Hematopoietic multipotent progenitor cell treated with erythropoietin and hydrocortisone succinate and interleukin-3 and kit ligand, for 15 days (in vitro differentiated cells): ENCODE measurements at regions not wholly inside any gene's neighbourhood (a gene's known extent, or its start where the extent isn't known, plus 50 kb on each side); places are given as distances from the start of the nearest gene placed in this dataset.
"Not testable (repeated sequence)": the region's sequence is repeated elsewhere in the genome, so short reads cannot be mapped to it uniquely, and the experiment has no call there.

ENCODE experiments used
- DNase-seq: peaks from one replicate; pipeline ENCODE4 v3.0.0-alpha.2; 2015; ENCODE audit warnings: low spot score

DNA sequence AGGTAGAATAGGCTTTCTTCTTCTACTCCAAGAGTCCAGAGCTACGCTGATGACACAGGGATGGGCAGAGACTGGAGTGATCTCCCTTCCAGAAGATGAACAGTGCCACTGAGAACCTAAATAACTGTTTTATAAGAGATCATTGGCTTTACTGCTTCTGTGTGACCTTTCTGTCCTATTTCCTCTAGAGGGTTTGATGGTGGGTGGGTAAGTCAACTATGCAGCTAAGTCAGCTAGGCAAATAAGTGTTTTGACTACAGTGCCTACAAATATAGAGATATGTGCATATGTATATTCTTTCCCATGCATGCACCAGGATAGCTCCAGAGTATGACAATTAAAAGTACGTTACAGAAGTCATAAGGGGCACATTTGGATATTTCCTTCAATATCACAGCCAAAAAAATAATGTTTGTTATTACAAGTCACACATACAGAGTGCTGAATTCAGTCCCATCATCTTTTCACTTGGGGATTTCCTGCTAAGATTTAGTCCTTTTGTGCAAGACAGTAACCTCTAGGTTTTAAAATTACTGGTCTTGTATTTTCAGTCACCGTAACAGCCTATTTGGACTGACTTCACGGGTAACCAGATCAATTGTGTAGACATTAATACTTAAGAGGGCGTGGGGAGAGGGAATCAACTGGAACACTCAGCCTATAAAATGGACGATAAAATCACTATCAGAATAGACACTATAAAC is 412.6 kb upstream of the SOX5 start:
- DNase-seq = no peak

GRCh38 chr12:24360907-24361306 is 411.4 kb upstream of the SOX5 start:
- DNase-seq = no peak

- no peak for DNase-seq
Observed at GRCh38 chr12:24360461-24360860, 411.0 kb upstream of the SOX5 start.

- DNase-seq = no peak
Observed at GRCh38 chr12:24360057-24360456, 410.6 kb upstream of the SOX5 start.

- DNase-seq = no peak
Observed at GRCh38 chr12:24359418-24359817, 409.9 kb upstream of the SOX5 start.

DNA sequence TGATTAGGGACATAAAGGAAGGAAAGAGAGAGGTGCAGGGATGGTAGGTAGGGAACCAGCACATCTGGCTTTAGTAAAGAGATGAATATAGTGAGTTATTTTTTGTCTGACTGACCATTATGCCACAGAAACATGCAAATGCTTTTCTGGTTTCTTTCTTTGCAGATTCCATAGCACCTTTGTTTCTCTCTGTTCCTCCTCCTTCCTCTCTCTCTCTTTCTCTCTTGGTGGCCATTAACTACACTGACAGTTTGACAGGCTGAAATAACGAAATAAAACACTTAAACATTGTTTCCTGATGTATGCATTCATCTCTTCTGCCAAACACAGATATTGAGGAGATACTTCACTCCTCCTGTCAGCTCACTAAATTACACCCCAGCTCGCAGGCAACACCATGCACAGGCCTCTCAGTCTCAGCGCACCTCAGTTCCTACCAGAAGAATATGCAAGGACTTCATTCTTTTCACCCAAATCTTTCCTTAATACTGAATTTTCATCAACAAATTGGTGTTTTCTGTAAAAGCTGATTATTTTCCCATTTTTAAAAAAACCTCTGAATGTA is 406.9 kb upstream of the SOX5 start:
- DNase-seq = no peak

GRCh38 chr12:24352363-24352762 is 402.9 kb upstream of the SOX5 start:
- DNase-seq = no peak

GRCh38 chr12:24349051-24349799 is 399.8 kb upstream of the SOX5 start:
- DNase-seq = no peak

GRCh38 chr12:24348180-24348579 is 398.7 kb upstream of the SOX5 start:
- not testable (repeated sequence) for DNase-seq

DNA sequence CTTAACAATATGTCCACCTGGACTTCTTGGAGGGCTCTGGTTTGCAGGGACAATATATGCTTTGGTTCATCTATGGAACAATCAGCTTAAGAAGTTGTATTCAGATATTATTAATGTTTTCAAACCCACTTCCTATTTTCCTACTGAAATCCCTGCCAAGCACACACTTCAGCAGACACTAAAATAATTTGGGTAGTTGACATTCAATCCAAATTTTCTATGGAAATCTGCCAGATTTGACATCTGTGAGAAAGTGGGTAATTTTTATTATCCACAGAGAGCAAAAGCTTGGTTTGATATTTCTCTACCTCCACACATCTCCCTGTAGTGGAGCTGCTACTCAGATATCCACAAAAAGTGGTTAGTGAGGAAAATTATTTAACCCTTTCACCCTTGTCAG is 378.8 kb upstream of the SOX5 start:
- no peak for DNase-seq

DNA sequence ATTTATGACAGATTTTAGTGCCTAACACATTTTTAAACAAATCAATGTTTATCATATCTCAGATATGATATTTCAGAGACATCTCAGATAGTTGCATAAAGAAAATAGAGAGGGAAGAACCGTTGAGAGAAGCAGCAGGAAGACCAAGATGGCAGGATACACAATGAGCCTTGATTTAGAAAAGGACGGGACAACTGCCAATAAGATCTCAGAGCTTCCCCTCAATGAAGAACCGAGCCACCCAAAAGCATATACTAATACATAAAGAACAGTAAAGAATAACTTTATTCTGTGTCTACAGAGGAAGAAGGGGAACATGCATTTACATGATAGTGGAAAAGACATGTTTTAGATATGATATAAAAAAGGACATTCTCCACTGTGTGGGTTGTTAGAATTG is 375.9 kb upstream of the SOX5 start:
- no peak for DNase-seq

DNA sequence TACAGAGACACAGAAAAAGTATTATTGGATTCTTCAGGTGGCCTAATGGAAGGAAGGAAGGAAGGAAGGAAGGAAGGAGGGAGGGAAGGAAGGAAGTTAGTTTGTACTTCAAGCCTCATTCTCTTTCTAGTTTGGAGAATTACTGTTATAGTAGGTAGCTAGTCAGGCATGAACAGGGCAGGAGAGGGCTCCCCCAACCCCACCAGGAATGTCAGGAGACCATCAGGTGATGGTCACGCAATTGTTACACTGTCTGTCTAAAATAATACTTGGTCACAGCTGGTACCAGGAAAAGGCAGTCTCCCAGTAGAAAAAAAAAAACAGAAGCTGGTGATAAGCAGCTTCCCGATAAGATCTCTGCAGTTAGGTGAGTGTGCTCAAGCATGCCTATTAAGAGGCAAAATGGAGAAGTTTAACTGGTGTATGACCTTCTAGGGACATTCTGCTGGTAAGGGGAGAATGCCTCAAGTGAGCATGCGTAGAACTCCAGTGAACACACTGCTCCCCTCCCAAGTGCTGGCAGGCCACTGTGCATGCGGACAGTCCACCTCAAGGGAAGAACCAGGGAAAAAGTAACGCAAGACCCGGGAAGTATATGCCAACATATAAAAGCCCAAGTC is 358.4 kb upstream of the SOX5 start:
- DNase-seq = no peak

DNA sequence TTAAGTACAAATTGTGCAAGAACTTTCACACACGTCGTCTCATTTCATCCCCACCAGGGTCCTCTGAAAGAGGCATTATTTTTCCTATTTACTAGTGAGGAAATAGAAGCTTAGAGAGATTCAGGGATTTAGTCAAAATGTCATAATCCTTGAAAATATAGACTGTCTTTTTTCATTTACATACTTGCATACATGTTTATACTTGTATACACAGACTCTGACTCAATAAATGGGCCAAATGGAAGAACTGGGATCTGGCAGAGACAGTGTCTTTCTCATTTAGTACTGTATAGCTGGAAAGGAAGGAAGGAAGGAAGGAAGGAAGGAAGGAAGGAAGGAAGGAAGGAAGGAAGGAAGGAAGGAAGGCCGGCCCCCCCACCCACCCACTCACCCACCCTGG is 357.7 kb upstream of the SOX5 start:
- DNase-seq = no peak

GRCh38 chr12:24306001-24306400 is 356.5 kb upstream of the SOX5 start:
- DNase-seq = no peak

DNA sequence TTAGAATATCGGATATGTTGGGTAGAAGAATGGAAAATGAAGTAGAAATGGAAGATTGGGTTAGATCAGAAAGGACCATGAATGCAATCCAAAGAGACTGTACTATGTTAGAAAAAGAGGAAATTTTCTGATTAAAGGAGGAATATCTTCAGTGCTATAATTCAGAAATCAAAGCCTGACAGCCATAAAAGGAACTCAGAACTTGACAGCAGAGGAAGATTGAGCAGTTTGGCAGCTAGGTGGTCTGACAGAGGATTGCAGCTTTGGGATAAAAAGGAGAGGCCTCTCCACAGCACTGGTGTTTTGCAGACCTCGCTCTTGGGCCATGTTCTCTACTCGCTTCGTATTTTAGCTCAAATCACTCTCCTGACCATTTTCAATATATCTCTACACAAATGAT is 354.8 kb upstream of the SOX5 start:
- DNase-seq = no peak

DNA sequence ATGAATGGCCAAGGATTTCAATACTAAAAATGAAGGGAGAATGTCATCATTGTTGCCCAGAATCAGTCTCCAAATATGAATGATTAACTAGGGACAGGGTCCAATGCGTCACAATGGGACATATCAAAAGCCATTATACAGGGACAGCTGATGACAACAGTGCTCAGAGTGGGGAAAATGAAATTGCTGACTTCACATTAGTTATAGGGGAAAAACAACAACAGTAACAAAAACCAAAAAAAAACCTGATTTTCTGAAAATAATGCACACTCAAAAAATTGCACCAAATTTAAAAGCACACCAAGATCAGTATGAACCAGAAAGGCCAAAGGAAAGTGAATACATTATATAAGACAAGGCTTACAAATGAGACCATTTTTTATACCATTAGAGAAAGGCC is 353.2 kb upstream of the SOX5 start:
- DNase-seq = no peak

GRCh38 chr12:24297516-24297915 is 348.0 kb upstream of the SOX5 start:
- DNase-seq = no peak

DNA sequence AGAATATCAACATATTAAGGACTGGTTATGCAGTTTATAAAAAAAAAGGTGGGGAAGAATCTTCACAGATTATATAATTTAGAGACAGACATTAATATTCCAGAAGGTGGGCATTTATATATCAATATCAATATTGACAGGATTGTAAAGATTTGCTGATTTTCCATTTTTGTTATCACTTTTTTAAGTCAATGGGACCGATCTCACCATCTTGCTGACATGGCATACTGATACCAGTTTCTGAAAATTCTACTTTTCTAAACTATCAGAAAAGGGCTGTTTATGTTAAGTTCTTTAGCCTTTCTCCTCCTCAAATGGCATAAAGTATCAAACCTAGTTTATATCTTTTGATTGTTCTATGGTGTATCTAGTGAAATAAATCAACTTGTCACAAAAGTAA is 344.1 kb upstream of the SOX5 start:
- DNase-seq = no peak

DNA sequence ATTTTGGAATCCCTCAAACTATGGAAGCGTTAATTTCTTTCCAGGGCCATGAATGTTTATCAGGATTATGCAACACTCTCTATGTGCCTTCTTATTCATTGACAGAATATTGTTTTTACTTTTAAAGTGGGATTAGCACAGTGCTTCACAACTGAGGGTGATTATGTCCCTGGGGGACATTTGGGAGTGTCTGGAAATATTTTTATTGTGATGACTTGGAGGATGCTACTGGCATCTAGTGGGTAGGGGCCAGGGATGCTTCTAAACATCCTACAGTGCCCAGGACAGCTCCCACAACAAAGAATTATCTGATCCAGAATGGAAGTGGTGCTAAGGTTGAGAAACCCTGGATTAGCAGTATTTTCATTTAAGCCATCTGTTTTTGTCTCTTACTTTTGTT is 338.5 kb upstream of the SOX5 start:
- DNase-seq = no peak

DNA sequence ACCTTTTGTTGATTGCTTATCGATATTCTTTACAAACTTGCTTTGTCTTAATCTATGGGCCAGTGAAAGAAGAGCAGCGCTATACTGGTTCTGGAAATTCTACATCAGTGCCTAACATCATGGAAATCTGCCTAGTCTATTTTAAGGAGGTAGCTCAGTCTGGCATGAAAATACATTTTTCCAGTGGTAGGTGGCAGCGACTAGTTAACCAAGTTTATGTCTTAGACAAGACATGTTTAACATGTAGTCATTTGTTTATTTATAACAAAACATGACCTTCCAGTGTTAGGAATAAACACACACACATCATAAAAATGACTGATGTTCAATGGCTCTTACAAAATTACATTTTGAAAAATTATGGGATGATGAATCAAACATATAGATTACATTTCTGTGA is 336.0 kb upstream of the SOX5 start:
- no peak for DNase-seq

DNA sequence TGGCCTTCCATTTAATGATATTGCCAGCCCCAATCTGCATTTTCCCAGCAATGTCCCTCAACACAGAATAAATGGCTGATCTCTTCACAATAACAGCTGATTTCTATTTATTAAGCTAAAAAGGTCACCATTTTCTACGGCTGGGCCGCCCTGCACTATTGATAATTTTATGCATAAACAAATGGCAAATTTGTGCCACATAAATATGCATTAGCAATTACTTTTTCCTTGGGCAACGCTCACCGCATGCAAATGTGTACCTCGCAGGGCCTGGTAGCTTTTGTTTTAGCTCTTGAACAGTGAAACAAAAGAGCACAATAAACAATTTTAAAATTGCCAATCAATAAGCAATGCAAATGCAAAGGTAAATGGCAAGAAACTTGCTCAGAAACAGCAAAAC is 331.9 kb upstream of the SOX5 start:
- DNase-seq = no peak

- no peak for DNase-seq
Observed at GRCh38 chr12:24280056-24280842, 330.8 kb upstream of the SOX5 start.
